ENCODE measurements at regions not wholly inside any gene's neighbourhood (a gene's known extent, or its start where the extent isn't known, plus 50 kb on each side); places are given as distances from the start of the nearest gene placed in this dataset.

DNA sequence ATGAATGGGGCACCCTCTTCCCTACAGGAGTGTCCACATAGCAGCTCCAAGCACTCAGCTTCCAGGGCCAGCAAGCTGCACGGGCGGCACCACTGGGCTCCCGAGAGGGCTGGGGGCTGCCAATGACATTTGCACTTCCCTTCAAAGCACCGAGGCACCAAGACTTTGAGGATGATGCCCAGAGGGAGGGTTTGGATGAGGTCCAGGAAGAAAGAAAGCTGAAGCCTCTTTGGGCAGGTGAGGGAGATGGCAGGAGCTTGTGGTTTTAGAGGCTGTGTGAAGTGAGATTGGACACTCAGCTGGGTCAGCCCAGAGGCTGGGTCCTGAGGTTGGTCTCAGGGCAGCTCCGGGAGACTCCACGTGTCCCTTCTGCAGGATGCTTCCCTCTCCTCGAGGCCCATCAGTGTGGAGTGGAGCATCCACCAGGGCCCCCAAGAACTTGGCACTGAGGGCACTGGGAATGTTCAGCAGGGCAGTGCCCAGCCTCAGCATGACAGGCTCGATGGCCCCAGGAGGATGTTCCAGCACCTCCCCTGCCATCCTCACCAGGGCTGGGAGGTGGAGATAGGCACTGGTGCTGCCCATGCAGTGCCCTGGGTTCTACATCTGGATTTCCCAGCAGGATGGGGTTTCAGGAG is 54.9 kb upstream of the IGFBP3 start:
- Histone ChIP-seq H3K36me3 (ENCODE audit: control insufficient read depth in 2 of 2, insufficient read depth in 2 of 2, low read length in 2 of 2) (no peaks in the 10 kb centered on the region), H3K9ac (ENCODE audit: low read length in 2 of 2) (no peak overlapping the region), H3K27ac (ENCODE audit: low read length) (no peak overlapping the region), H3K4me1 (ENCODE audit: control insufficient read depth, insufficient read depth, low read length) (peaks cover 21% of the 10 kb centered on the region), H3K27me3 (ENCODE audit: control insufficient read depth in 1 of 2, insufficient read depth in 2 of 2, low read length in 2 of 2) (no peaks in the 10 kb centered on the region), H3K9me3 (ENCODE audit: control insufficient read depth in 2 of 2, low read length in 2 of 2) (no peaks in the 10 kb centered on the region), H3K4me3 (ENCODE audit: low read length in 2 of 2) (no peak overlapping the region)

DNA sequence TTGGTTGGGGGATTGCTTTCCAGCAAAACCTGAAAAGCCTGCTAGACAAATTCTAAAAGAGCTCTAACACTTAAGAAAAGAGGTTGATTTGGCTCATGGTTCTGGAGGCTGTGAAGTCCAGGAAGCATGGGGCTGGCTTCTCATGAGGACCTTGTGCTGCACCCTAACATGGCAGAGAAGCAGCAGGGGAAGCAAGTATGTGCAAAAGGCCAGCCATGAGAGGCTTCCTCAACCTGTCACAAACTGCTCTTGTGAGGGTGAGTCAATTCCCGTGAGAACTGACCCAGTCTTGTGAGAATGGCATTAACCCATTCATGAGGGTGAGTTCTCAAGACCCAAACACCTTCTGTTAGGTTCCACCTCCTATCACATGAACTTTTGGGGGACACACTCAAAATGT is 54.3 kb upstream of the IGFBP3 start:
- Histone ChIP-seq H3K9me3 (ENCODE audit: control insufficient read depth in 2 of 2, low read length in 2 of 2) (no peaks in the 10 kb centered on the region), H3K36me3 (ENCODE audit: control insufficient read depth in 2 of 2, insufficient read depth in 2 of 2, low read length in 2 of 2) (no peaks in the 10 kb centered on the region), H3K4me3 (ENCODE audit: low read length in 2 of 2) (no peak overlapping the region), H3K9ac (ENCODE audit: low read length in 2 of 2) (no peak overlapping the region), H3K4me1 (ENCODE audit: control insufficient read depth, insufficient read depth, low read length) (peaks cover 21% of the 10 kb centered on the region), H3K27me3 (ENCODE audit: control insufficient read depth in 1 of 2, insufficient read depth in 2 of 2, low read length in 2 of 2) (no peaks in the 10 kb centered on the region), H3K27ac (ENCODE audit: low read length) (no peak overlapping the region)

- H3K4me3 ChIP-seq (ENCODE audit: low read length in 2 of 2) = no peak overlapping the region
- no peak overlapping the region for H3K9ac ChIP-seq (ENCODE audit: low read length in 2 of 2)
- no peak overlapping the region for H3K27ac ChIP-seq (ENCODE audit: low read length)
- peaks cover 19% of the 10 kb centered on the region for H3K4me1 ChIP-seq (ENCODE audit: control insufficient read depth, insufficient read depth, low read length)
- H3K27me3 ChIP-seq (ENCODE audit: control insufficient read depth in 1 of 2, insufficient read depth in 2 of 2, low read length in 2 of 2) = no peaks in the 10 kb centered on the region
- no peaks in the 10 kb centered on the region for H3K9me3 ChIP-seq (ENCODE audit: control insufficient read depth in 2 of 2, low read length in 2 of 2)
- no peaks in the 10 kb centered on the region for H3K36me3 ChIP-seq (ENCODE audit: control insufficient read depth in 2 of 2, insufficient read depth in 2 of 2, low read length in 2 of 2)
These were observed 53.7 kb upstream of the IGFBP3 start for GRCh38 chr7:45974540-45975360.

GRCh38 chr7:45973725-45974532 is 52.9 kb upstream of the IGFBP3 start:
- Histone ChIP-seq H3K9ac (ENCODE audit: low read length in 2 of 2) (no peak overlapping the region), H3K27me3 (ENCODE audit: control insufficient read depth in 1 of 2, insufficient read depth in 2 of 2, low read length in 2 of 2) (no peaks in the 10 kb centered on the region), H3K9me3 (ENCODE audit: control insufficient read depth in 2 of 2, low read length in 2 of 2) (no peaks in the 10 kb centered on the region), H3K4me3 (ENCODE audit: low read length in 2 of 2) (no peak overlapping the region), H3K36me3 (ENCODE audit: control insufficient read depth in 2 of 2, insufficient read depth in 2 of 2, low read length in 2 of 2) (no peaks in the 10 kb centered on the region), H3K4me1 (ENCODE audit: control insufficient read depth, insufficient read depth, low read length) (peaks cover 13% of the 10 kb centered on the region), H3K27ac (ENCODE audit: low read length) (no peak overlapping the region)

DNA sequence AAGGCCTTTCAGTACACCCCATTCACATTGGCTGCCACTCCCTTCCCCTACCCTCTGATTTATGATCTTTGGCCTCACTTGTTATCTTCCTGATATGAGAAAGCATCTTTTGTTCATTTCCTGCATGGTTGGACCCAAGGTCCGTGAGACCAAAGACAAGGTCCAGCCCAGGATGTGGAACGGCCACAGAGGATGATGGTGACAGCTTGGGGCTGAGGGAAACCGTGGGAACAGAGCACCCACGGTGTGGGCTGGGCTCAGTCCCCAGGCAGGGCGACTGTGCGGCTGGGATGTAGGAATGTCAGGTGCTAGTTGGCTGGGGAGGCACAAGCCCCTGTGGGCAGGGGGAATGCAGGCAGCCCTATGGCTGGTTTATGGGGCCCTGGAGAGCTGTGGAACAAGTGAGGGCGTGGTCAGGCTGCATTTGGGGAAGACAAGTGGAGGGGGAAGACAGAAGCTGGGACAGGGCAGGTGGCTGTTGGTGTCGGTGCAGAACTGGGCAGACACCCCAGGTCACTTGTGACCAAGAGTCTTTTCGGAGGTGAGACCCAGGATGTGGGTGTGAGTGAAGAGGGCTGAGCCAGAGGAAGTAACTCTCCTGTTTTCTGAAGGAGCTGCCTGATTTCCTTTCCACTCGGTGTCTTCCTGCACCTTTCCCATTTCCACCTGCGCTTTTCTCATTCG is 51.7 kb upstream of the IGFBP3 start:
- H3K4me1 ChIP-seq (ENCODE audit: control insufficient read depth, insufficient read depth, low read length) = peaks cover 2% of the 10 kb centered on the region
- no peak overlapping the region for H3K4me3 ChIP-seq (ENCODE audit: low read length in 2 of 2)
- H3K36me3 ChIP-seq (ENCODE audit: control insufficient read depth in 2 of 2, insufficient read depth in 2 of 2, low read length in 2 of 2) = no peaks in the 10 kb centered on the region
- no peaks in the 10 kb centered on the region for H3K27me3 ChIP-seq (ENCODE audit: control insufficient read depth in 1 of 2, insufficient read depth in 2 of 2, low read length in 2 of 2)
- no peaks in the 10 kb centered on the region for H3K9me3 ChIP-seq (ENCODE audit: control insufficient read depth in 2 of 2, low read length in 2 of 2)
- no peak overlapping the region for H3K9ac ChIP-seq (ENCODE audit: low read length in 2 of 2)
- H3K27ac ChIP-seq (ENCODE audit: low read length) = no peak overlapping the region

DNA sequence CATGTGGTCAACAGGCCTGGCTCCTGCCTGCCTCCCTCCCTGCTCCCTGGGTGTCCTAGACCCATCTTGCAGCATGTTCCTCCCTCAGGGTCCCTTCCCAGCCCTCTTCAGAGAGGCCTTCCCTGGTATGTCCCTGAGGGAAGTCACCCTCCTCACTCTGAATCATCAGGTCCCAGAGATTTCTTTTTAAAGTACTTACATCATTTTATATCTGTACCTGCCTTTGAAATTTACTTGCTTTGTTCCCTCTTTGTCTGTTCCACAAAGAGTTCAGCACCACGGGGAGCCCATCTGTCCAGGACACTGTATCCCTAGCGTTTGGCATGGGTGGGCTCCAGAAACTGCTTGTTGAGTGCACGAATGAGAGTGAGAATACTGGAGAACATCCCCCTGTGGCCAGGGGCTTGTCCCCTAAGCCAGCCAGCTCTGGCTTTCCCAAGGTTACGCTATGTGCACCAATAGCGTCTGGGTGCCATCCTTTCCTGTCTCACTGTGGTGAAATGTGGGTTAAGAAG is 50.6 kb upstream of the IGFBP3 start:
- no peaks in the 10 kb centered on the region for H3K9me3 ChIP-seq (ENCODE audit: control insufficient read depth in 2 of 2, low read length in 2 of 2)
- no peak overlapping the region for H3K27ac ChIP-seq (ENCODE audit: low read length)
- no peaks in the 10 kb centered on the region for H3K36me3 ChIP-seq (ENCODE audit: control insufficient read depth in 2 of 2, insufficient read depth in 2 of 2, low read length in 2 of 2)
- no peaks in the 10 kb centered on the region for H3K4me1 ChIP-seq (ENCODE audit: control insufficient read depth, insufficient read depth, low read length)
- no peak overlapping the region for H3K4me3 ChIP-seq (ENCODE audit: low read length in 2 of 2)
- no peak overlapping the region for H3K9ac ChIP-seq (ENCODE audit: low read length in 2 of 2)
- no peaks in the 10 kb centered on the region for H3K27me3 ChIP-seq (ENCODE audit: control insufficient read depth in 1 of 2, insufficient read depth in 2 of 2, low read length in 2 of 2)

GRCh38 chr7:45971171-45971570 is 50.1 kb upstream of the IGFBP3 start:
- H3K9ac ChIP-seq (ENCODE audit: low read length in 2 of 2) = no peak overlapping the region
- no peaks in the 10 kb centered on the region for H3K27me3 ChIP-seq (ENCODE audit: control insufficient read depth in 1 of 2, insufficient read depth in 2 of 2, low read length in 2 of 2)
- H3K9me3 ChIP-seq (ENCODE audit: control insufficient read depth in 2 of 2, low read length in 2 of 2) = no peaks in the 10 kb centered on the region
- H3K36me3 ChIP-seq (ENCODE audit: control insufficient read depth in 2 of 2, insufficient read depth in 2 of 2, low read length in 2 of 2) = no peaks in the 10 kb centered on the region
- no peak overlapping the region for H3K4me3 ChIP-seq (ENCODE audit: low read length in 2 of 2)
- H3K27ac ChIP-seq (ENCODE audit: low read length) = no peak overlapping the region
- H3K4me1 ChIP-seq (ENCODE audit: control insufficient read depth, insufficient read depth, low read length) = no peaks in the 10 kb centered on the region
